ENCODE measurements at regions not wholly inside any gene's neighbourhood (a gene's known extent, or its start where the extent isn't known, plus 50 kb on each side); places are given as distances from the start of the nearest gene placed in this dataset.

DNA sequence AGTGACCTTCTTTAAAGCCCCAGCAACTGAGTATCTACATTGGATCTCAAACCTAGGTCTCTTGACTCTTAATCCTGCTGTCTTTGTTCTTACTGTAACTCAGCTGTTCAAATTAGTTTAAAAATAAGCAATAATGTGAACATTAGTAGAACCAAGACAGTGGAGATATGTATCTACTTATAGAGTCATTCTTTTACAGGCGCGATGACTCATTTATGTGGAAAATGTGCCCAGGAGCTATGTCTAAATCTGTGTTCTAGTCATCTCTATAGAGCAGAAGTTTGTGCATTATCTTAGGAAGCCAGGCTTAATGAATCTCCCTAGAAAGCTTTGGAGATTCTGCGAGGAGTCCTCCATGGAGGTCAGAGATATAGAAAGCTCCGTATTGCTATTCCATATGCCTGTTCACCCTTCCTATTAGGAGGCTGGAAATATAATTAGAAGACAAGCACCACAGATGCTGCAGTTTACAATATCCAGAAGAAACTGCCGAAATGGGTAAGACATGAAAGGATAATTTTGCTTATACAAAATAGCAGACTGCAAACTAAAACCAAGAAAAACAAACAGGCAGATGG lies 211.6 kb downstream of the TRIB2 start (continued):
- TF ChIP-seq ZBTB33 (IDR thresholded peaks at IDR 0.05): no peak
- TF ChIP-seq SPI1 (IDR thresholded peaks at IDR 0.05; ENCODE audit: borderline replicate concordance, insufficient read depth, low read depth, low read length): no peak
- no peak for TF ChIP-seq YBX1 (IDR thresholded peaks at IDR 0.05)
- no peak for TF ChIP-seq LARP7 (IDR thresholded peaks at IDR 0.05)

GRCh38 chr2:12928775-12929401 lies 212.2 kb downstream of the TRIB2 start:
- Histone ChIP-seq H2AFZ (ENCODE audit: control insufficient read depth, low read depth, low read length) (no peak overlapping the region), H3K4me1 (ENCODE audit: control insufficient read depth, insufficient read depth, low read length) (no peaks in the 10 kb centered on the region), H3K27me3 (replicated peaks in 1 of 2; ENCODE audit: control insufficient read depth in 2 of 2, insufficient read depth in 2 of 2, low read length in 1 of 2) (no peaks in the 10 kb centered on the region; a peak in 1 of 4 replicates), H3K36me3 (ENCODE audit: control insufficient read depth in 2 of 2, insufficient read depth in 2 of 2, low read length in 1 of 2) (no peaks in the 10 kb centered on the region), H3K9ac (ENCODE audit: control insufficient read depth, insufficient read depth, low read length) (no peak overlapping the region), H3K4me2 (ENCODE audit: control insufficient read depth, insufficient read depth) (no peak overlapping the region), H3K9me3 (replicated peaks; ENCODE audit: control insufficient read depth, insufficient read depth, low read length) (no peaks in the 10 kb centered on the region), H3K79me2 (ENCODE audit: control insufficient read depth, insufficient read depth, low read length) (no peaks in the 10 kb centered on the region), H3K27ac (ENCODE audit: control insufficient read depth, insufficient read depth) (no peak overlapping the region), H3K4me3 (no peak overlapping the region), H4K20me1 (ENCODE audit: control insufficient read depth, insufficient read depth) (no peaks in the 10 kb centered on the region)
- ChIA-PET CTCF (interaction anchor here (0.9 to 5.2 kb wide), 3 partner anchors 212 to 1100 kb away, joined by 3 to 65 read pairs (median 7); partner anchors contain the start of gene TRIB2), RAD21 (ENCODE audit: unreplicated experiment) (interaction anchor here (4.1 kb wide), 1 partner anchor 1100 kb away, joined by 48 read pairs; no protein-coding TSS in a partner anchor), POLR2A (no interaction called here), SMC1A (ENCODE audit: uncharacterized antibody, unreplicated experiment) (interaction anchor here (2.6 to 4.9 kb wide), 2 partner anchors 1064 to 1099 kb away, joined by 13 to 43 read pairs; no protein-coding TSS in a partner anchor)
- in situ Hi-C loops (cut with MboI): loop anchor here (10.0 kb wide), 1 partner anchor 1104 kb away; no protein-coding TSS in a partner anchor
- FAIRE-seq (no peak), DNase-seq (ENCODE audit: low read depth, low spot score) (no peak), ATAC-seq (no peak)
- intact Hi-C loops (cut with micrococcal nuclease; ENCODE audit: unreplicated experiment): no loop called here
- no TSS peak for BruUV-seq (replicated peaks)
- 9% methylated on average over 4 of the region's 4 CpGs for WGBS (ENCODE audit: insufficient coverage, insufficient replicate concordance, low lambda C conversion rate, missing lambda C conversion rate)
- TF ChIP-seq YBX1 (IDR thresholded peaks at IDR 0.05) (no peak), POLR2A (IDR thresholded peaks at IDR 0.05; ENCODE audit: low read depth, low read length) (no peak), NKRF (conservative IDR thresholded peaks at IDR 0.05) (no peak), NR2C1 (IDR thresholded peaks at IDR 0.05) (no peak), E2F8 (IDR thresholded peaks at IDR 0.05; ENCODE audit: low read depth, partially characterized antibody) (no peak), POU2F2 (IDR thresholded peaks at IDR 0.05; ENCODE audit: borderline replicate concordance, low read depth, low read length) (no peak), ZBTB4 (CRISPR knock-in tag; IDR thresholded peaks at IDR 0.05) (no peak)
